Activated naive CD4-positive, alpha-beta T cell treated with anti-CD3 and anti-CD28 coated beads, Interleukin-2, amount 50 U/mL, for 24 hours (primary cell): ENCODE measurements at regions not wholly inside any gene's neighbourhood (a gene's known extent, or its start where the extent isn't known, plus 50 kb on each side); places are given as distances from the start of the nearest gene placed in this dataset.

Experiments used
- H3K27ac Mint-ChIP-seq: one replicate; pipeline ENCODE4 v1.8.0; 2021; ENCODE audit warnings: mild to moderate bottlenecking, mixed read lengths
- H3K27me3 Mint-ChIP-seq: one replicate; pipeline ENCODE4 v1.8.0; 2021; ENCODE audit warnings: mixed read lengths
- H3K36me3 Mint-ChIP-seq: one replicate; pipeline ENCODE4 v1.8.0; 2021; ENCODE audit warnings: mixed read lengths
- H3K4me1 Mint-ChIP-seq: one replicate; pipeline ENCODE4 v1.8.0; 2021; ENCODE audit warnings: mixed read lengths
- H3K4me3 Mint-ChIP-seq: one replicate; pipeline ENCODE4 v1.8.0; 2021; ENCODE audit warnings: mild to moderate bottlenecking, mixed read lengths
- H3K9me3 Mint-ChIP-seq: one replicate; pipeline ENCODE4 v1.8.0; 2021; ENCODE audit warnings: mixed read lengths

DNA sequence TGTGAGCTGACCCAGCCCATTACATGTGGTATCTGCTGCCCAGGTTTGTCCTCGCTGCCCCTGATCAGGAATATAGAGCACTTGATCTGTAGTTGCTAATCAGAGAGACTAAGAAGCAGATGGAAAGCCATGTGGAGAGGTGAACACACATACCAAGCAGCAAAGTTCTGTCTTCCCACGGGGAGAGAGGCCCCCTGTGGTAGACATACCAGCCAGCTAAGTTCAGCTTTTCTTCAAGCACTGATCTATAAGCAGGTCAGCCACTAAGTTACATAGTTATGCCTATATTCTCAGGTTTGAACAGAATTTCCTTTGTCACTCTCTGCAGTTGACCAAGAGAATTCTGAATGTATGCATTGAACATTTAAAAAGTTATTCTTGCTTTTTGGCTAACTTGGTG, 76.4 kb downstream of the DDX3Y start:
- Mint-ChIP-seq H3K36me3 (no peaks in the 10 kb centered on the region), H3K4me3 (no peak overlapping the region), H3K27me3 (peaks cover 3% of the 10 kb centered on the region), H3K4me1 (no peaks in the 10 kb centered on the region), H3K9me3 (no peaks in the 10 kb centered on the region), H3K27ac (no peak overlapping the region)

DNA sequence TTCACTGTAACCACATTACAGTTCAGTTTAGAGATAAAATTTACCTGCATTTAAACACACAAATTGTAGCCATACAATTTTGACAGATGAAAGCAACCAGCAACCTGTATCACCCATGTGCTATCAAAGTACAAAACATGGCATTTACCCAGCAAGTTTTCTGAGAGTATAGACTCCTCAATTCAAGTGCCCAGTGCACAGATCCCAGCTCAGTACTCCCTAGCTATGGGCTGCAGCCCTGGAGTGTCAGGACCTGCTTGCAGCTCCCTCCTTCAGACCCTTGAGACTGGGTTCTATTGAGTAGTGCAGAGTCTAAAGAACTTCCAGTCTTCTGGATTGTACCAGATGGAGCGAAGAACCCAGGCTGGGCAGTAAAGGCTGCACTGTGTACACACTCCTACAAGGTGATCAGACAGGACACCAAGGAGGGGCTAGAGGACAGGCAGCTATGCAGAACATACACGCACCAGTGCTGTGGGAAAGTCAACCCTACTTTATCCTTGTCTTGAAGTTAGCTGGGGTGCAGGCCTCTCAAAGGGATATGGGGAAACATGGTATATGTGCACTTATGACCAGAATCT, 77.7 kb downstream of the DDX3Y start:
- H3K4me1 Mint-ChIP-seq, result no peaks in the 10 kb centered on the region
- H3K27ac Mint-ChIP-seq, result no peak overlapping the region
- no peak overlapping the region for H3K4me3 Mint-ChIP-seq
- no peaks in the 10 kb centered on the region for H3K36me3 Mint-ChIP-seq
- H3K27me3 Mint-ChIP-seq, result peaks cover 3% of the 10 kb centered on the region
- H3K9me3 Mint-ChIP-seq, result no peaks in the 10 kb centered on the region

DNA sequence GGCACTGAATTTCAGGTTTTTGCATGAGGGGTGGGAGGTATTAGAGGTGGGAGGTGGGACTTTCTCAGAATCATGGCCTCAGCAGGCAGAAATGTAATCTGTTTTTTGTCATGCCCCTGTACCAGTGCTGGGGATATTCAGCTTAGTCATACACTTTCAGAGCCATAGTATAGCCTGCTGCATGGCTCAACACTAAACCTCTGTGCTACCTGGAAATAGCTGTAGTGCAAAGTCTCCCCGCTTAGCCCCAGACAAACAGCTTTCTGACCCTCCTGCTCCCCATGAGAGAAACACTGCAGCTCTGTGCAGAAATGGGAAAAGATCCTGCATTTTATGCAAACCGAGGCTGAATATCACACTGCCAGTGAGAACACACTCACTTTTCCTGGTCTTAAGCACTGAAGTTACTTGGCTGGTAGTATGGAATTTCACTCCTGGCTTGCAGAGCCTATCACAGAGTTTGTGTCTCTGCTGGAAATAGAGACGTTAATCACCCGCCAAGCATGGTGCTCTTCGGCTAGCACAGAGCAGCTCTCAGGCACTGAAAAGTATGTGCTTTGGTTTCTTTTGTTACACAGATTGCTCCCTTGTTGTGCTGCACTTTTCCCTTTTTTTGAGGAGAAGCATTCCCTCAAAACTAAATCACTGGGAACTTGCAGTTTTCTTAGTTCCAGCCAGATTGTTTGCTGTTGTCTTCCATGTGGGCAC, 80.1 kb downstream of the DDX3Y start:
- H3K9me3 Mint-ChIP-seq, result no peaks in the 10 kb centered on the region
- no peaks in the 10 kb centered on the region for H3K27me3 Mint-ChIP-seq
- H3K4me1 Mint-ChIP-seq, result no peaks in the 10 kb centered on the region
- no peaks in the 10 kb centered on the region for H3K36me3 Mint-ChIP-seq
- H3K27ac Mint-ChIP-seq, result no peak overlapping the region
- no peak overlapping the region for H3K4me3 Mint-ChIP-seq

DNA sequence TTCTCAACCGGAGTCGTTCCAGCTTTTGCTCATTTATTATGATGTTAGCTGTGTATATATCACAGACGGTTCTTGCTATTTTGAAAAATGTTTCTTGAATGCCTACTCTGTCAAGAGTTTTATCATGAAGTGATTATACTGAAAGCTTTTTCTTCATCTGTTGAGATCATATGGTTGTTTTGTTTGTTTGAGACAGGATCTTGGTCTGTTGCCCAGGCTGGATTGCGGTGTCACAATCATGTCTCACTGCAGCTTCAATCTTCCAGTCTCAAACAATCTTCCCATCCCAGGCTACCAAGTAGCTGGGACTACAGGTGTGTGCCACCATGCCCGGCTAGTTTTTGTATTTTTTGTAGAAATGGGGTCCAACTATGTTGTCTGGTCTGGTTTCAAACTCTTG, 112.8 kb downstream of the DDX3Y start:
- Mint-ChIP-seq H3K27ac (no peak overlapping the region), H3K4me1 (peaks cover 6% of the 10 kb centered on the region), H3K4me3 (no peak overlapping the region), H3K27me3 (no peaks in the 10 kb centered on the region), H3K36me3 (no peaks in the 10 kb centered on the region), H3K9me3 (no peaks in the 10 kb centered on the region)

DNA sequence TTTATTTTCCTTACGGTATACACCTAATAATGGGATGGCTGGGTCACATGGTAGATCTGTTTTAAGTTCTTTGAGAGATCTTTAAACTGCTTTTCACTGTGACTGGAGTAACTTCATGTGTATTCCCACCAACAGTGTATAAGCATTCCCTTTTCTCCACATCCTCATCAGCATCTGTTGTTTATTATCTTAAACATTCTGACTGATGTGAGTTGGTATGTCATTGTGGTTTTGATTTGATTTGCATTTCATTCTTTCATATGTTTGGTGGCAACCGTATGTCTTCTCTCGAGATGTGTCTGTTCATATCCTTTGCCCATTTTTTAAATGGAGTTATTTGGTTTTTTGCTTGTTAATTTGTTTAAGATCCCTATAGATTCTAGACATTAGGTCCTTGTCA, 114.8 kb downstream of the DDX3Y start:
- H3K27me3 Mint-ChIP-seq, result no peaks in the 10 kb centered on the region
- H3K4me3 Mint-ChIP-seq, result no peak overlapping the region
- H3K27ac Mint-ChIP-seq, result no peak overlapping the region
- no peaks in the 10 kb centered on the region for H3K36me3 Mint-ChIP-seq
- H3K9me3 Mint-ChIP-seq, result no peaks in the 10 kb centered on the region
- peaks cover 6% of the 10 kb centered on the region for H3K4me1 Mint-ChIP-seq

DNA sequence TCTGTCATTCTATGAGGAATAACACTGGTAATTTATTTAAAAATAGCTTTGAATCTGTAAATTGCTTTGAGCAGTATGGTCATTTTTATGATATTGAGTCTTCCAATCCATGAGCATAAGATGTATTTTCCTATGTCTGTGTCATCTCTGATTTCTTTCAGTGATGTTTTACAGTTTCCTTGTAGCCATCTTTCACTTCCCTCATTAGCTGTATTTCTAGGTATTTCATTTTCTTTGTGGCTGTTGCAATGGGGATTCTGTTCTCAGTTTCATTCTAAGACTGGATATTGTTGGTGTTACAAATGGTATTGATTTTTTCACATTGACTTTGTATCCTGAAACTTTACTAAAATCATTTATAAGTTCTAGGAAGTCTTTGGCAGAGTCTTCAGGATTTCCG, 116.2 kb downstream of the DDX3Y start:
- H3K27me3 Mint-ChIP-seq, result no peaks in the 10 kb centered on the region
- H3K36me3 Mint-ChIP-seq, result no peaks in the 10 kb centered on the region
- no peaks in the 10 kb centered on the region for H3K9me3 Mint-ChIP-seq
- no peak overlapping the region for H3K27ac Mint-ChIP-seq
- H3K4me3 Mint-ChIP-seq, result no peak overlapping the region
- H3K4me1 Mint-ChIP-seq, result peaks cover 6% of the 10 kb centered on the region

DNA sequence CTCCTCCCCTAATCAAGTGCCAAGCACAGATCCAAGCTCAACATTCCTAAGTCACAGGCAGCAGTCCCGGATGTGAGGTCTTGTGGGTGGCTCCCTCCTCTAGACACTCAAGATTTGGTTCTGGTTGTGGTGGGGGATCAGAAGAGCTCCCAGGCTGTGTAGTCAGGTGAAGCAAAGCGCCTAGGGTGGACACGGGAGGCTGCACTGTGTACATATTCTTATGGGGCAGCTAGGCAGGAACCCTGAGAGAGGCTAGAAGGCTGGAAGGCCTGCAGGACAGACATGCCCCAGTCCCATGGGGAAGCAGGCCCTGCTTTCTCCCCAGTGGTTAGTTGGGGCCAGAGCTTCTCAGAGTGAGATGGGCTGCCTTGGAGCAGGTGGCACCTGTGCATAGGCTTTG, 118.9 kb downstream of the DDX3Y start:
- no peak overlapping the region for H3K27ac Mint-ChIP-seq
- H3K4me3 Mint-ChIP-seq, result no peak overlapping the region
- H3K9me3 Mint-ChIP-seq, result no peaks in the 10 kb centered on the region
- H3K27me3 Mint-ChIP-seq, result peaks cover 4% of the 10 kb centered on the region
- no peaks in the 10 kb centered on the region for H3K36me3 Mint-ChIP-seq
- no peaks in the 10 kb centered on the region for H3K4me1 Mint-ChIP-seq

DNA sequence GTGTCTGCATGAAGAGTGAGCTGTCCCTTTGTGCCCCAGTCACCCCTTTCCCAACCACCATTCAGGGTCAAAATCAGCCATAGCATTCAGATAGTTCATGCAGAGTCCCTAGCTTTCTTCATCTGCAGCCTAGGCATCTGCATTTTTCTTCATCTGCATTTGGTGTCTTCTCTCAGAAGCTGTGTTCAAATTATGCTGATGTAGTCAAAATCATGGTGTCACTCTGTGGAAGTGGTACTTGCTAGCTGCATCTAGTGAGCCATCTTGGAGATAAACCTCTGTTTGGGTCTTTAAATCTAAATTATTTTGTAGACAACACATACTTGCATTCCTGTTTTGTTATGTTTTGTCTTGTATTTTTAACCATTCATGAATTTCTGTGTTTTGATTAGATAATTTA, 119.8 kb downstream of the DDX3Y start:
- Mint-ChIP-seq H3K9me3 (peaks cover 2% of the 10 kb centered on the region), H3K4me1 (no peaks in the 10 kb centered on the region), H3K27ac (no peak overlapping the region), H3K36me3 (no peaks in the 10 kb centered on the region), H3K27me3 (peaks cover 4% of the 10 kb centered on the region), H3K4me3 (no peak overlapping the region)

DNA sequence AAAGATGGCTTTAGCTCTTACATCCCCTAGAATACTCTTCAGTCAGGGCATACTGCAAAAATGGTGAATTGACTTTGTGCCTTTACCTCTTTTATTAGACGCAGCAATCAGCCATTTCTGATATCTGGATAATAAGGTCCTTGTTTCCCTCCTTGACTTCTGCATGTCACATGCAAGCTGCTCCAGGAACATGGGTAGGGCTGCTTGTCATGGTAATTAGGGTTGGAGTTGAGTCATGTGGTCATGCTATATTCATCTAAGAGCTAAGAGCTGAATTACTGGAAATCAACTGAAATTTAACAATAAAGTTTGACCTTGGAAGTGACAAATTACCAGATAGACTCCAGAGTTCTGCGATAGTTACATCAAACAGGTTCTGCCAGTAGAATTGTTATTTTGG, 122.2 kb downstream of the DDX3Y start:
- Mint-ChIP-seq H3K27ac (no peak overlapping the region), H3K27me3 (peaks cover 6% of the 10 kb centered on the region), H3K9me3 (peaks cover 4% of the 10 kb centered on the region), H3K4me1 (no peaks in the 10 kb centered on the region), H3K4me3 (no peak overlapping the region), H3K36me3 (no peaks in the 10 kb centered on the region)

DNA sequence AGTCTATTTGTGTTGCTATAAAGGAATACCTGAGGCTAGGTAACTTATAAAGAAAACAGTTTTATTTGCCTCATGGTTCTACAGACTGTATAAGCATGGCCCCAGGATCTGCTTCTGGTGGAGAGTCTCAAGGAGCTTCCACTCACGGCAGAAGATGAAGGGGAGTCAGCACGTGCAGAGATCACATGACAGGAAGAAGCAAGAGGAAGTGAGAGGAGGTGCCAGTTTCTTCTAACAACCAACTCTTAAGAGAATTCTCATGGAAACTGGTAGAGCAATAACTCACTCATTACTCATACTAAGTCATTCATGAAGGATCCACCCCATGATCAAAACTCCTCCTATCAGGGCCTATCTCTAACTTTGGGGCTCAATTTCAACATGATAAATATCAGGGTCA, 135.6 kb downstream of the DDX3Y start:
- Mint-ChIP-seq H3K36me3 (no peaks in the 10 kb centered on the region), H3K4me3 (no peak overlapping the region), H3K4me1 (peaks cover 6% of the 10 kb centered on the region), H3K27me3 (peaks cover 2% of the 10 kb centered on the region), H3K27ac (no peak overlapping the region), H3K9me3 (peaks cover 5% of the 10 kb centered on the region)

DNA sequence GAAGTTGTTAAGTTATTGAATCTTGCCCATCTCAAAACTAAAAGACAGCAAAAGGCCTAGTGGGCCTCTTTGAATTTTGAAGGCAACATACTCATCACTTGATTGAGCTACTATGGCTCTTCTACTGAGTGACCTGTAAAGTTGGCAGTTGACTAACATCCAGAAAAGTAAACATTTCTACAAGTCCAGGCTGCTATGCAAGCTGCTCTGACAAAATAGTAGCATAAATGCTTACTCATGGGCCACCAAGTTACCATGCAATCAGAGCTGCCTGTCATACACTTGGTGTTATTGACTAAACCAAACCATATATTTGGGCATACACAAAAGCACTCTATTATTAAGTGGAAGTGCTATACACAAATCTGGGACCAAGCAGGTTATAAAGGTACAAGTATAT, 148.8 kb downstream of the DDX3Y start:
- Mint-ChIP-seq H3K36me3 (no peaks in the 10 kb centered on the region), H3K27ac (no peak overlapping the region), H3K4me1 (no peaks in the 10 kb centered on the region), H3K9me3 (no peaks in the 10 kb centered on the region), H3K27me3 (no peaks in the 10 kb centered on the region), H3K4me3 (no peak overlapping the region)

DNA sequence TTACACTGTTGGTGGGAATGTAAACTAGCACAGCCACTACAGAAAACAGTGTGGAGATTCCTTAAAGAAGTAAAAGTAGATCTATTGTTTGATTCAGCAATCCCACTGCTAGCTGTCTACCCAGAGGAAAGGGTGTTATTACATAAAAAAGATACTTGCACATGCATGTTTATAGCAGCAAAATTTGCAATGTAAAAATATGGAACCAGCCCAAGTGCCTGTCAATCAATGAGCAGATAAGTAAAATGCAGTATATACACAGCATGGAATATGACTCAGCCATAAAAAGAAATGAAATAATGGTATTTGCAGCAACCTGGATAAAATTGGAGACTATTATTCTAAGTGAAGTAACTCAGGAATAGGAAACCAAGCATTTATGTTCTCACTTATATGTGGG, 161.7 kb downstream of the DDX3Y start:
- no peak overlapping the region for H3K27ac Mint-ChIP-seq
- no peak overlapping the region for H3K4me3 Mint-ChIP-seq
- H3K27me3 Mint-ChIP-seq, result peaks cover 1% of the 10 kb centered on the region
- H3K36me3 Mint-ChIP-seq, result no peaks in the 10 kb centered on the region
- no peaks in the 10 kb centered on the region for H3K9me3 Mint-ChIP-seq
- no peaks in the 10 kb centered on the region for H3K4me1 Mint-ChIP-seq

DNA sequence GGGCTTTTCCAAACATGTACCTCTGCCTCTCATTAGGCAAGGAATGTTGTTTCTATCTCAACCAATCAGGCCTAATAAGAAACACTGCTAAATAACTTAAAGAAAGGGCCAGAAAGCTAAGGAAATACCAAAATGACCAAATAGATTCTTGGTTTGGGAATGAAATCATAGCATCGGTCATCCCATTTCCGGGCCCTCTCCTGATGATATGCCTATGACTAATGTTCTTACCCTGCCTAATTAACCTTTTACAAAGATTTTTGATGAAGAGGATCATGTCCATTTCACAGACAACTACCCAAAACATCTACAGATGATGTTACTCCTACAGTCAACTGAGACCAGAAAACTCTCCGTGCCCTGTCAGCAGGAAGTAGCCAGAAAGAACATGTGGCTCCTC, 164.0 kb downstream of the DDX3Y start:
- Mint-ChIP-seq H3K27ac (no peak overlapping the region), H3K9me3 (no peaks in the 10 kb centered on the region), H3K4me3 (no peak overlapping the region), H3K4me1 (no peaks in the 10 kb centered on the region), H3K27me3 (no peaks in the 10 kb centered on the region), H3K36me3 (no peaks in the 10 kb centered on the region)

DNA sequence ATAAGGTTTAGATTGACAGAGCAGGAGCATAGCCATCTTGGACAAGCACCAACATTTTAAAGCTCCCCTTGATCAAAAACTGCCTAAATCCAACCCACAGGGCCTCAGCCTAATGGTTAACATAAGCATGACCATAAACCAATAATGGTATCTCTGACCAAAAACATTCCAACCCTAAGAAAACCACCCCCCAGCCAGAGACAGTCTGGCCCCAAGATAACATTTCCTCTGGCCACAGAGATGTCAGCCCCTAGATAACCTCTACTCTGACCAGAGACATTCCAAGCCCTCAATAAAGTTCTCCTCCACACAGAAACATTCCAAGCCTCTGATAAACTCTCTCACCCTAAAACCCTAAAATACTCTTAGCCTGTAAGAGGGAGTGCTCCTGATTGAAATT, 164.4 kb downstream of the DDX3Y start:
- no peak overlapping the region for H3K4me3 Mint-ChIP-seq
- H3K27me3 Mint-ChIP-seq, result no peaks in the 10 kb centered on the region
- no peaks in the 10 kb centered on the region for H3K36me3 Mint-ChIP-seq
- H3K9me3 Mint-ChIP-seq, result no peaks in the 10 kb centered on the region
- H3K4me1 Mint-ChIP-seq, result no peaks in the 10 kb centered on the region
- H3K27ac Mint-ChIP-seq, result no peak overlapping the region

DNA sequence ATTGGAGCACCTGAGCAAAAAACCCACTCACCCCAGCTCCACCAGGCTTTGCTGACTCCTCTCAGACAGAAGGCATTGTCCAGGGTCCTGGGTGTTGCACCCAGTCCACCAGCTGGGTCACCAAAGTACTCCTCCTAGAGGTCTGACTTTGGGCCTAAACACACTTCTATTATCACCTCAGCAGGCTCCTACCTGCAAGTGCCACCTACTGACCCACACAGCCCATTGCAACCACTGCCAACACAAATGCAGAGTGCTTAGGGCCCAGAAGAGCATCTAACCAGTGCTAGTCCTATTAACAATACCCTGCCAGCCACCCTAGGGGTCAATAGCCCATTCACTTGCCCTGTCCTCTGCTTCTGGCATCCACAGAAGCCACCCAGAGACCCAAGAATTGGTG, 178.1 kb downstream of the DDX3Y start:
- H3K27me3 Mint-ChIP-seq, result no peaks in the 10 kb centered on the region
- no peaks in the 10 kb centered on the region for H3K9me3 Mint-ChIP-seq
- no peaks in the 10 kb centered on the region for H3K4me1 Mint-ChIP-seq
- no peak overlapping the region for H3K4me3 Mint-ChIP-seq
- H3K27ac Mint-ChIP-seq, result no peak overlapping the region
- no peaks in the 10 kb centered on the region for H3K36me3 Mint-ChIP-seq

DNA sequence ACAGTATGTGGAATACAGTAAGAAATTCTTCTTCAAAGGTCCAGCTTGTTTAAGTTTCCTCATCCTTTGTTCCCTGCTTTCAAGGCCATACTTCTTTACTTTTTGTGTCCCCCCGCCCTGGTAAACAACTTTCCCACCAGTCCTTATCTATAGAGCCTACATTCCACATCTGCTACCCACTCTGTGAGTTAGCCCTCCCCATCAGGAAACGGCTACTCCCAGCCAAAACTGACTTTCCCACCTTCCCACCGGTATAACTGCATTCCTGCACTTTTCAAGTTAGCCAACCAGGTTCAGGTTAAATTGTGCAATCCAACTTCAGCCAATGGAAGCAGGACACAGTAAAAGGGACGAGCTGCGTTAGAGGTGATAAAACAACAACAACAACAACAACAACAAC, 186.9 kb downstream of the DDX3Y start:
- H3K4me3 Mint-ChIP-seq, result no peak overlapping the region
- peaks cover 6% of the 10 kb centered on the region for H3K27me3 Mint-ChIP-seq
- no peaks in the 10 kb centered on the region for H3K36me3 Mint-ChIP-seq
- no peaks in the 10 kb centered on the region for H3K9me3 Mint-ChIP-seq
- H3K4me1 Mint-ChIP-seq, result no peaks in the 10 kb centered on the region
- H3K27ac Mint-ChIP-seq, result no peak overlapping the region

DNA sequence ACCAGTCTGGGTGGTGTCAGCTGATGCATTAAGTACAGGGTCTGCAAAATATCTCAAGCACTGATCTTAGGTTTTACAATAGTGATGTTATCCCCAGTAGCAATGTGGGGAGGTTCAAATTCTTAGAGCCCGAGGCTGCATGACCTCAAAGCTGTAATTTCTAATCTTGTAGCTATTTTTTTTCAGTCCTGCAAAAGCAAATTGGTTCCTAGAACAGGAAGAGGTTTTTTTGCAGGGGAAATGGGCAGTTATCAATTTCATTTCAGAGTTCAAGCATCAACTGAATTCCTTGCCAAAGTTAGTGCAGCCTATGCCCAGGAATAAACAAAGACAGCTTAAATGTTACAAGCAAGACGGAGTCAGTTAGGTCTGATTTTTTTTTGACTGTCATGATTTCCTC, 188.3 kb downstream of the DDX3Y start:
- no peak overlapping the region for H3K27ac Mint-ChIP-seq
- H3K4me3 Mint-ChIP-seq, result no peak overlapping the region

More for the DNA sequence above, 188.3 kb downstream of the DDX3Y start:
- Mint-ChIP-seq H3K4me1 (no peaks in the 10 kb centered on the region), H3K36me3 (no peaks in the 10 kb centered on the region), H3K27me3 (peaks cover 6% of the 10 kb centered on the region), H3K9me3 (no peaks in the 10 kb centered on the region)
